CD8-positive, alpha-beta memory T cell (primary cell): ENCODE measurements at regions not wholly inside any gene's neighbourhood (a gene's known extent, or its start where the extent isn't known, plus 50 kb on each side); places are given as distances from the start of the nearest gene placed in this dataset.
A peak's percentile ranks its signal among the peaks of the same experiment; 100 is the strongest.

ENCODE experiments used
- CTCF ChIA-PET: fragments of 350-600 bp; sonication (Branson Sonifier 250); formaldehyde crosslinking; loops from one replicate; lab custom pipeline; 2021; ENCODE audit warnings: antibody characterized with exemption; lab: Charles Lee
- POLR2A ChIA-PET: fragments of 350-600 bp; sonication (Branson Sonifier 250); formaldehyde crosslinking; loops from one replicate; lab custom pipeline; 2021; ENCODE audit warnings: antibody characterized with exemption; lab: Charles Lee
- DNase-seq, 5 donors: peaks; one replicate each; pipeline versions ENCODE4 v3.0.0 to v3.0.0-alpha.2; 2020 to 2022; ENCODE audit warnings: mixed read lengths in 1 of 5
- H3K27ac ChIP-seq: one replicate; pipeline ENCODE4 v1.7.0; 2013; ENCODE audit warnings: low read depth, mild to moderate bottlenecking, low read length, moderate library complexity
- H3K27me3 ChIP-seq: 2 replicates; pipeline ENCODE4 v1.7.0; 2013; ENCODE audit warnings: low read length, mild to moderate bottlenecking; ENCODE audit not compliant: insufficient read depth, poor library complexity, severe bottlenecking
- H3K36me3 ChIP-seq: 2 replicates; pipeline ENCODE4 v1.7.0; 2013; ENCODE audit warnings: mild to moderate bottlenecking, low read length, moderate library complexity; ENCODE audit not compliant: insufficient read depth
- H3K4me1 ChIP-seq: 2 replicates; pipeline ENCODE4 v1.7.0; 2013; ENCODE audit warnings: mild to moderate bottlenecking, low read length, moderate library complexity; ENCODE audit not compliant: insufficient read depth
- H3K4me3 ChIP-seq: 2 replicates; pipeline ENCODE4 v1.7.0; 2013; ENCODE audit warnings: mild to moderate bottlenecking, low read length
- H3K9me3 ChIP-seq: 2 replicates; pipeline ENCODE4 v1.7.0; 2013; ENCODE audit warnings: mild to moderate bottlenecking, low read length
- H3K27ac Mint-ChIP-seq, 8 donors: one replicate each; pipeline ENCODE4 v1.8.0; 2020 to 2021; ENCODE audit warnings: mixed read lengths in 8 of 8, mild to moderate bottlenecking in 6 of 8, inconsistent platforms in 3 of 8, moderate library complexity in 3 of 8
- H3K27me3 Mint-ChIP-seq, 2 donors: one replicate each; pipeline ENCODE4 v1.8.0; 2020 to 2021; ENCODE audit warnings: mixed read lengths in 2 of 2, mild to moderate bottlenecking in 1 of 2, moderate library complexity in 1 of 2
- H3K36me3 Mint-ChIP-seq, 3 donors: one replicate each; pipeline ENCODE4 v1.8.0; 2020 to 2021; ENCODE audit warnings: mixed read lengths in 3 of 3, inconsistent platforms in 1 of 3, mild to moderate bottlenecking in 1 of 3
- H3K4me1 Mint-ChIP-seq, 3 donors: one replicate each; pipeline ENCODE4 v1.8.0; 2020 to 2021; ENCODE audit warnings: mixed read lengths in 3 of 3, inconsistent platforms in 1 of 3, mild to moderate bottlenecking in 1 of 3
- H3K4me3 Mint-ChIP-seq, 7 donors: one replicate each; pipeline ENCODE4 v1.8.0; 2020 to 2021; ENCODE audit warnings: mixed read lengths in 7 of 7, mild to moderate bottlenecking in 6 of 7, moderate library complexity in 4 of 7, inconsistent platforms in 2 of 7
- H3K9me3 Mint-ChIP-seq, 5 donors: one replicate each; pipeline ENCODE4 v1.8.0; 2020 to 2022; ENCODE audit warnings: mixed read lengths in 5 of 5, mild to moderate bottlenecking in 3 of 5, moderate library complexity in 2 of 5, inconsistent platforms in 1 of 5

DNA sequence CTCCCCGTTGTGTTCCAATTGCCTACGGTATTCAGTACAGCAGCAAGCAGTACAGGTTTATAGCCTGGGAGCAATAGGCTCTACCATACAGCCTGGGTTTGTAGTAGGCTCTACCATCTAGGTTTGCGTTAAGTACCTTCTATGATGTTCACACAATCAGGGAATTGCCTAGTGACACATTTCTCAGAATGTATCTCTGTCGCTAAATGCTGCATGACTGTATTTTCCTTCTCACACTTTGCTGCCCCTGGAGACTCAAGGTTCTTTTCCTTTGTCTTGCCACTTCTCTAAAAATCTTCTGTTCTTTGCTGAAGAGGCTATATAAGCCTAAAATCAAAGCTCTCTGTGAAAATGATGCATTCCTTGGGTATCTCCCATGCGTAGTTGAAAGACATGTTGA is 241.9 kb downstream of the CD83 start:
- DNase-seq, result no peak
- Mint-ChIP-seq H3K9me3 (no peaks in the 10 kb centered on the region), H3K27me3 (peaks cover 0 to 14% of the 10 kb centered on the region in 2 donors), H3K36me3 (no peaks in the 10 kb centered on the region), H3K27ac (no peak overlapping the region), H3K4me3 (no peak overlapping the region), H3K4me1 (no peaks in the 10 kb centered on the region)
- ChIA-PET CTCF (no interaction called here), POLR2A (no interaction called here)
- H3K27ac ChIP-seq, result no peak overlapping the region
- no peaks in the 10 kb centered on the region for H3K36me3 ChIP-seq
- H3K4me1 ChIP-seq, result no peaks in the 10 kb centered on the region
- H3K4me3 ChIP-seq, result no peak overlapping the region
- H3K9me3 ChIP-seq, result no peaks in the 10 kb centered on the region
- no peaks in the 10 kb centered on the region for H3K27me3 ChIP-seq

DNA sequence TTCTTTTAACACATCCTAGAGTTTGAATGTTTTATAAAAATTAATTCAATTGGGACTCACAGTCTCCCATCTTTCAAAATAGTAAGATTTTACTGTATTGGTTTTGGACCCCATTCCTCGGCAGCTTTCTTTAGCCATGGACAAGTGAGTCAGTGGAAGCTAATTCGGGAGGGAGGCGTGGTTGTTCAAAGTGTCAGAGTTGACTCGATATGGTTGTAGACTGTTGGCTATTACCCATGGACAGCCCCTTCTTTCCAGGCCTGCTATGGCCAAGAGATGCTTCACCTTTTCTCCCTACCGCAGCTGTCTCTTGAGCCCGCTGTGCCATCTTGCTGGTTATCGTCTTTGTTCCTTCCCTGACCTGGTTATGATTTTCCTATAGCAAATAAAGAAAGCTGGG is 243.0 kb downstream of the CD83 start:
- ChIA-PET POLR2A (no interaction called here), CTCF (no interaction called here)
- no peaks in the 10 kb centered on the region for H3K36me3 Mint-ChIP-seq
- no peak overlapping the region for H3K4me3 Mint-ChIP-seq
- H3K27me3 Mint-ChIP-seq, result peaks cover 0 to 14% of the 10 kb centered on the region in 2 donors
- H3K4me1 Mint-ChIP-seq, result no peaks in the 10 kb centered on the region
- H3K4me1 ChIP-seq, result no peaks in the 10 kb centered on the region
- H3K27me3 ChIP-seq, result no peaks in the 10 kb centered on the region
- H3K27ac ChIP-seq, result no peak overlapping the region
- H3K9me3 Mint-ChIP-seq, result no peaks in the 10 kb centered on the region
- H3K36me3 ChIP-seq, result no peaks in the 10 kb centered on the region
- no peaks in the 10 kb centered on the region for H3K9me3 ChIP-seq
- no peak overlapping the region for H3K4me3 ChIP-seq
- DNase-seq, result no peak
- H3K27ac Mint-ChIP-seq, result no peak overlapping the region

DNA sequence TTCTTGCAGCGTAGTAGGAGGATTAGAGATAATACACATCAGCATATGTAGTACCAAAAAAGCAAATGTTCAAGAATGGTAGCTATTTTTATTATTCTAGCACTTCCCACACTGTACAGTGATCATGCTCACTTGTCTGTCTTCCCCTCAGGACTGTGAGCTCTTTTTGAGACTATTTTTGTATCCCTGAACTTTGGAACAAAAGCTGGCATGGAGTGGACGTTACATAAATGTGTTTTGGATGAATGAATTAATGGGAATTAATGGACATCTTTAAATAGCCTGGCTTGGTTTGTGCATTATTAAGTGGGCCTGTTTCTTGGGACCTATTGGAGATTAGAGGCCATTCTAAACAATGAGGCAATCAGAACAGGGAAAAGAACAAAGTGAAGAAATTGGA is 243.7 kb downstream of the CD83 start:
- DNase-seq, result no peak
- no peak overlapping the region for H3K4me3 Mint-ChIP-seq
- Histone ChIP-seq H3K27me3 (no peaks in the 10 kb centered on the region), H3K36me3 (no peaks in the 10 kb centered on the region), H3K27ac (no peak overlapping the region), H3K4me3 (no peak overlapping the region), H3K4me1 (no peaks in the 10 kb centered on the region), H3K9me3 (no peaks in the 10 kb centered on the region)
- no peaks in the 10 kb centered on the region for H3K9me3 Mint-ChIP-seq
- H3K36me3 Mint-ChIP-seq, result no peaks in the 10 kb centered on the region
- POLR2A ChIA-PET, result no interaction called here
- peaks cover 0 to 14% of the 10 kb centered on the region in 2 donors for H3K27me3 Mint-ChIP-seq
- no peaks in the 10 kb centered on the region for H3K4me1 Mint-ChIP-seq
- CTCF ChIA-PET, result no interaction called here
- no peak overlapping the region for H3K27ac Mint-ChIP-seq

DNA sequence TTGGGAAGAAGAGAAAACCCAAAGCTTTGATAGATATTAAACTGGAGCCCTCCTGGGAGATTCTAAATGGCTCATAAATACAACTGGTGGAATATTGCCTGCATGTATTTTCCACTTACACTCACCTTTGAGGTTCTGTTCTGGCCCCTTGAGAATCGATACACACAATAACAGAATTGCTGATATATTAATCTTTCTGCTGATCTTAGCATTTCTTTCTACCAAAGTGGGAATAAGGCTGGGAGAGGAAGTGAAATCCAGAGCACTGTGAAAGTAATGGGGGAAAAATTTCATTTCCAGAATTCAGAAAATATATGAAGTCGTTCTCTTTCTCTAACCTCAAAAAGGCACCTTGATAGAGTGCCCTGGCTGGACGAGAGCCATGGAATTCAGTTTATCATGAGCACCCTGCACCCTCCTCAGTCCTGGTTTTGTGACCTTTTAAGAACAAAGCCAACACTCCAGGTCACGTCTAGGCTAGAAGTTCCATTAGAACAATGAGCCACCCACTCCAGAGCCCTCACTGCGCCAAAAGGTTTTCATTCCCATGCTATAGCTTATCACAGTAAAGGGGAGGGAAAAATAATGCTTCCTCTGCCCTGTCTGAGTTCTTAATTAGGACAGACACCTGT is 244.5 kb downstream of the CD83 start:
- no peak overlapping the region for H3K27ac Mint-ChIP-seq
- H3K27me3 ChIP-seq, result no peaks in the 10 kb centered on the region
- CTCF ChIA-PET, result no interaction called here

DNA sequence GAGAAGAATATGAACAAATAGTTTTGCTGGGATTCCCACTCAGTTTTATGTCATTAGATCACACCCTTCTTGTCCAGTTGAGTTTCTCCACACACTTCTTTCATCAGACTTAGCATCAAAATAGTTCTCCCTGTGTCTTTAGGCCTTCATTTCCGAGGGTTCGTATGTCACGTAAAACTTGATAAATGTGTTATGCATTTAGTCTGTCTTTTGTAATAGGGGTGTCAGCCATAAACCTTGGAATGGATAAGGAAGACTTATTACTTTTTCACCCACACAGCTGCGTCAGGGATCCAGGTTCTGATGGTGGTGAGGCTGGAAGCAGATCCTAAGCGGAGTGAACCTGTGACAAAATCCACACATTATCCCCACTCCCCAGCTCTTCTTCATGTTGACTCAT is 246.8 kb downstream of the CD83 start:
- CTCF ChIA-PET, result no interaction called here
- H3K4me3 Mint-ChIP-seq, result no peak overlapping the region
- H3K27me3 Mint-ChIP-seq, result peaks cover 0 to 14% of the 10 kb centered on the region in 2 donors
- no peaks in the 10 kb centered on the region for H3K4me1 Mint-ChIP-seq
- H3K9me3 ChIP-seq, result no peaks in the 10 kb centered on the region
- H3K36me3 Mint-ChIP-seq, result no peaks in the 10 kb centered on the region
- H3K27ac ChIP-seq, result no peak overlapping the region
- H3K9me3 Mint-ChIP-seq, result no peaks in the 10 kb centered on the region
- no peak overlapping the region for H3K4me3 ChIP-seq
- H3K27ac Mint-ChIP-seq, result no peak overlapping the region
- POLR2A ChIA-PET, result no interaction called here
- DNase-seq, result no peak
- no peaks in the 10 kb centered on the region for H3K27me3 ChIP-seq
- H3K36me3 ChIP-seq, result no peaks in the 10 kb centered on the region
- H3K4me1 ChIP-seq, result no peaks in the 10 kb centered on the region

More for the DNA sequence above, 244.5 kb downstream of the CD83 start:
- Mint-ChIP-seq H3K27me3 (peaks cover 0 to 14% of the 10 kb centered on the region in 2 donors), H3K4me3 (no peak overlapping the region), H3K9me3 (no peaks in the 10 kb centered on the region), H3K4me1 (no peaks in the 10 kb centered on the region), H3K36me3 (no peaks in the 10 kb centered on the region)
- Histone ChIP-seq H3K36me3 (no peaks in the 10 kb centered on the region), H3K4me1 (no peaks in the 10 kb centered on the region), H3K4me3 (no peak overlapping the region), H3K27ac (no peak overlapping the region), H3K9me3 (no peaks in the 10 kb centered on the region)
- POLR2A ChIA-PET, result no interaction called here
- DNase-seq, result no peak

DNA sequence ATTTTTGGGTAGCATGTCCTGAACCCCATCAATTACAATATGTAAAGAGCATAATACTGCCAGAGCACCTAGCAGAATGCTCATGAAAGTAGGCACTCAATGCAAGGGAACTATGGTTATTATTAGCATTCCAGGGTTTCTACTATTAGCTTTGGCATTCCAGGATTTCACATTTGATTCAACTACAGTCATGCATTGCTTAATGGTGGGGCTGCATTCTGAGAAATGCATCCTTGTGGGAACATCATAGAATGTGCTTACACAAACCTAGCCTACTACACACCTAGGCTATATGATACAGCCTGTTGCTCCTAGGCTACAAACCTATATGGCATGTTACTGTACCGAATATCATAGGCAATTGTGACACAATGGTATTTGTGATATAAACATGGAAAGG is 247.8 kb downstream of the CD83 start:
- Histone ChIP-seq H3K9me3 (no peaks in the 10 kb centered on the region), H3K4me3 (no peak overlapping the region), H3K27ac (no peak overlapping the region), H3K4me1 (no peaks in the 10 kb centered on the region), H3K27me3 (no peaks in the 10 kb centered on the region), H3K36me3 (no peaks in the 10 kb centered on the region)
- DNase-seq, result no peak
- Mint-ChIP-seq H3K4me1 (no peaks in the 10 kb centered on the region), H3K9me3 (no peaks in the 10 kb centered on the region), H3K27me3 (peaks cover 0 to 9% of the 10 kb centered on the region in 2 donors), H3K36me3 (no peaks in the 10 kb centered on the region), H3K27ac (no peak overlapping the region), H3K4me3 (no peak overlapping the region)
- POLR2A ChIA-PET, result no interaction called here
- CTCF ChIA-PET, result no interaction called here

DNA sequence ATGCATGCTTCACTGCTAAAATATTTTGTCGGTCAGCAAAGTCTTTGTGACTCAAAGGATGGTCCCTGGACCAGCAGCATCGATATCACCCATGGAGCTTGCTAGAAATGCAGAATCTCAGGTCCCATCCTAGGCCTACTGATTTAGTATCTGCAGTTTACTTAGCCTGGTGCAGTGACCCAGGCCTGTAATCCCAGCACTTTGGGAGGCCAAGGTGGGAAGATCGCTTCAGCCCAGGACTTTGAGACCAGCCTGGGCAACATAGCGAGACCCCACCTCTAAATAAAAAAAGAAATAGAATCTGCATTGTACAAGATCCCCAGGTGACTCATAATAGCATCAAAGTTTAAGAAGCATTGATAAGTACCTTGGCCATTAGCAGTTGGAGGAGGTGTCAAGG is 248.7 kb downstream of the CD83 start:
- no peak for DNase-seq
- ChIA-PET POLR2A (no interaction called here), CTCF (no interaction called here)
- Mint-ChIP-seq H3K36me3 (peaks cover 0 to under 1% (median 0%) of the 10 kb centered on the region in 3 donors), H3K9me3 (no peaks in the 10 kb centered on the region), H3K27ac (peak overlapping the region in 1 of 8 donors; percentile 44), H3K27me3 (peaks cover 0 to 2% of the 10 kb centered on the region in 2 donors), H3K4me1 (peaks cover 0 to 6% (median 2%) of the 10 kb centered on the region in 3 donors), H3K4me3 (no peak overlapping the region)
- Histone ChIP-seq H3K4me1 (no peaks in the 10 kb centered on the region), H3K36me3 (no peaks in the 10 kb centered on the region), H3K4me3 (no peak overlapping the region), H3K9me3 (no peaks in the 10 kb centered on the region), H3K27me3 (no peaks in the 10 kb centered on the region), H3K27ac (no peak overlapping the region)

DNA sequence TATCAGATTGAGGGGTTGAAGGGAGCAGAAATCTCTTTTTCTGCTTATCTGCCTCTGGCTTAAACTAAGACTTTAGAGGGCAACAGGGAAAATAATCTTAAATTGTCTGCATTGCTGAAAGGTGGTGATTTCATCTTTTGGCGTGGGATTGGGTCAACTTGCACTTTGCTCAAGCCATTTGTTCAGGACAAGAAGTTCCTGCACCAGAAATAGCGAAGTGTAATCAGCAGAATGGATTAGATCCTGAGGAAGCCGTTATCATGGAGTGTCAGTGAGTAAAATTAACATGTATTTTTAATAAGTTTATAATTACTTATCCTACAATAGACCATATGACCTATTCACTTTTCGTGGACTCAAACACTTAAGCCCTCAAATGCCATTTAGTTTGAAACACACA is 249.3 kb downstream of the CD83 start:
- ChIA-PET POLR2A (no interaction called here), CTCF (no interaction called here)
- Histone ChIP-seq H3K27me3 (no peaks in the 10 kb centered on the region), H3K4me1 (no peaks in the 10 kb centered on the region), H3K9me3 (no peaks in the 10 kb centered on the region), H3K27ac (no peak overlapping the region), H3K36me3 (no peaks in the 10 kb centered on the region), H3K4me3 (no peak overlapping the region)
- Mint-ChIP-seq H3K9me3 (no peaks in the 10 kb centered on the region), H3K4me3 (no peak overlapping the region), H3K36me3 (peaks cover 0 to 2% (median 0%) of the 10 kb centered on the region in 3 donors), H3K4me1 (peaks cover 2 to 10% (median 5%) of the 10 kb centered on the region in 3 donors), H3K27me3 (no peaks in the 10 kb centered on the region), H3K27ac (peak overlapping the region in 1 of 8 donors; percentile 44)
- no peak for DNase-seq
